Duodenal mucosa (tissue), 2 donors: ENCODE measurements at regions not wholly inside any gene's neighbourhood (a gene's known extent, or its start where the extent isn't known, plus 50 kb on each side); places are given as distances from the start of the nearest gene placed in this dataset.
"Not testable (repeated sequence)": the region's sequence is repeated elsewhere in the genome, so short reads cannot be mapped to it uniquely, and the experiment has no call there.

Experiments used
- H3K27ac ChIP-seq: one replicate; pipeline ENCODE4 v1.7.0; 2013; ENCODE audit warnings: low read depth, low read length
- H3K27me3 ChIP-seq, 2 donors: one replicate each; pipeline ENCODE4 v1.7.0; 2013; ENCODE audit warnings: low read length in 2 of 2, control low read depth in 1 of 2; ENCODE audit not compliant: insufficient read depth in 2 of 2, control insufficient read depth in 1 of 2
- H3K36me3 ChIP-seq, 2 donors: one replicate each; pipeline ENCODE4 v1.7.0; 2013; ENCODE audit warnings: low read length in 2 of 2, control low read depth in 1 of 2; ENCODE audit not compliant: insufficient read depth in 2 of 2, control insufficient read depth in 1 of 2
- H3K4me1 ChIP-seq, 2 donors: one replicate each; pipeline ENCODE4 v1.7.0; 2013; ENCODE audit warnings: low read length in 2 of 2, control low read depth in 1 of 2; ENCODE audit not compliant: insufficient read depth in 2 of 2, control insufficient read depth in 1 of 2
- H3K4me3 ChIP-seq, 2 donors: one replicate each; pipeline ENCODE4 v1.7.0; 2013; ENCODE audit warnings: low read length in 2 of 2, low read depth in 1 of 2
- H3K9ac ChIP-seq, 2 donors: one replicate each; pipeline ENCODE4 v1.7.0; 2013; ENCODE audit warnings: low read length in 2 of 2, low read depth in 1 of 2
- H3K9me3 ChIP-seq, 2 donors: one replicate each; pipeline ENCODE4 v1.7.0; 2013; ENCODE audit warnings: low read length in 2 of 2, control low read depth in 1 of 2; ENCODE audit not compliant: control insufficient read depth in 1 of 2

DNA sequence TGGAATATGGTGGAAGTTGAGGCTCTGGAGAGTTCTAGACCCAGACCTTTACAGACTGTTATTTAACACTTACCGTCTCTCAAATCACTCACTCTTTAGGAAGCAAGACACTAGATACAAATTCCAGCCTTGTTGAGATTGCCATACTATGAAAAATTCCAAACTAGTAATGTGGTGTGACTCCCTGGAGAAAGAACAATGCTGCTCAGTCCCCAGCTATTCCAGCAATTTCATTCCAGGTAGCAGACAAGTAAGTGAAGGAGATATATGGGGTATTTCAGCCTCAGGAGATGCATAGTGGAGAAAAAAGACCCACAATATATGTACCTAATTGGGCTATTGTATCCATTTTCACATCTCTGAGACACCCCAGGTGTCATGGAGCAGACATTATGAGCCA lies 678.9 kb upstream of the LMO3 start:
- H3K36me3 ChIP-seq: no peaks in the 10 kb centered on the region
- H3K4me3 ChIP-seq: no peak overlapping the region

DNA sequence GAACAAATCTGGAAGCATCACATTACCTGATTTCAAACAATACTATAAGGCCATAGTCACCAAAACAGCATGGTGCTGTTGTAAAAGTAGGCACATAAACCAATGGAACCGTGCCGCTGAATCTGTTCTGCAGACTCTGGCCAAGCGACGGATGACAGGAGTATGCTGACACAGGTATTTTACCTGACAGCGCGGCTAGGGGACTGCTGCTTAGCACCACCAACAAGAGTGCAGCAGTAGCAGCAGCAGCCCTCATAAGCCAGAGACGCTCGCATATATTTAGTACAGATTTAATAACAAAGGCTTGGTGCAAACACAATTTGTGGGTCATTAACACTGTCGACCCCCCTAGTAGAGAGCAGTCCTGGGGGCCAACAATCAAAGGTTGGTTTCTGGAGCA lies 677.6 kb upstream of the LMO3 start:
- no peak overlapping the region for H3K9ac ChIP-seq
- no peak overlapping the region for H3K4me3 ChIP-seq
- H3K27me3 ChIP-seq: no peaks in the 10 kb centered on the region
- H3K4me1 ChIP-seq: no peaks in the 10 kb centered on the region
- no peaks in the 10 kb centered on the region for H3K36me3 ChIP-seq
- no peak overlapping the region for H3K27ac ChIP-seq
- H3K9me3 ChIP-seq: peaks cover 4 to 7% of the 10 kb centered on the region in 2 donors

More for the DNA sequence above, 678.9 kb upstream of the LMO3 start:
- Histone ChIP-seq H3K27me3 (no peaks in the 10 kb centered on the region), H3K9me3 (peaks cover 4 to 7% of the 10 kb centered on the region in 2 donors), H3K4me1 (no peaks in the 10 kb centered on the region), H3K9ac (no peak overlapping the region), H3K27ac (no peak overlapping the region)

DNA sequence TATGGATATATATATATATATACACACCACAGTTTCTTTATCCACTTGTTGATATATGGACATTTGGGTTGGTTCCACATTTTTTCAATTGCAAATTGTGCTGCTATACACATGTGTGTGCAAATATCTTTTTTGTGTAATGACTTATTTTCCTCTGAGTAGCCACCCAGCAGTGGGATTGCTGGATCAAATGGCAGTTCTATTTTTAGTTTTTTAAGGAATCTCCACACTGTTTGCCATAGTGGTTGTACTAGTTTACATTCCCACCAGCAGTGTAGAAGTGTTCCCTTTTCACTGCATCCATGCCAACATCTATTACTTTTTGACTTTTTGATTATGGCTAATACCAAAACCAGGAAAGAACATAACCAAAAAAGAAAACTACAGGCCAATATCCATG lies 676.2 kb upstream of the LMO3 start:
- not testable (repeated sequence) for H3K9ac ChIP-seq, H3K36me3 ChIP-seq

DNA sequence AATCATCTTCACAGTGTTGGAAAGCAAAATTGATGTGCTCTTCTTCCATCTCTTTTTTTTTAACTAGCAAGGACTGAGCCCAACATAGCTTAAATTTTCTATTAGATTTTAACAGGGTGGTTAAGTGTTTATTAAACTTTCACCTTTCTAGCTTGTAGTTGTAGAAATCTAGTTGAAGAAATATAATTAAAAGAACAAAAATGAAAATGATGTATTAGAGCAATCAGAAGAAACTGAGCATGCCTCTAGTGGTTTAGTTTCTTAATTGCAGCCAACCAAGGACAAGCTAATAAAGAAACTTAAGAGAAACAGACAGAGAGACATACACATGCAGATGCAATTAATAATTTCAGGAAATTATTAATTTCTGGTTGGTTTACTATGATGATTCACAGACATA lies 673.0 kb upstream of the LMO3 start:
- Histone ChIP-seq H3K36me3 (no peaks in the 10 kb centered on the region), H3K4me1 (no peaks in the 10 kb centered on the region), H3K4me3 (no peak overlapping the region), H3K27ac (no peak overlapping the region), H3K27me3 (no peaks in the 10 kb centered on the region), H3K9me3 (peaks cover 4 to 13% of the 10 kb centered on the region in 2 donors), H3K9ac (no peak overlapping the region)

More for the DNA sequence above, 676.2 kb upstream of the LMO3 start:
- not testable (repeated sequence) for H3K27me3 ChIP-seq, H3K9me3 ChIP-seq, H3K4me1 ChIP-seq, H3K27ac ChIP-seq, H3K4me3 ChIP-seq

DNA sequence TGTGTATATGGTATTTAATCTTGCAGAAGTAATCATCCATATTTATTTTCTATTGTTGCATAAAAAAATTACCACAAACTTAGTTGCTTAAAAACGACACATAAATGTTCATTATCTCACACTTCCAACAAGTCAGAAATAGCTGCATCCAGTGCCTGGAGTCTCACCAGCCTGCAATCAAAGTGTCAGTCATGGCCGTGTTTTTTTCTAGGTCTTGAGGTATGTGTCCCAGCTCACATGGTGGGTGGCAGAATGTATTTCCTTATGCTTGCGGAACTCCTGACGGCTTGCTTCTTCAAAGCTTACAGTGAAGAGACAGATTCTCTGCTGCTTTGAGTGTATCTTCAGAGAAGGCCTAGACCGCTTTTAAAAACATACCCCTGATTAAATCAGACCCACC lies 670.2 kb upstream of the LMO3 start:
- no peak overlapping the region for H3K27ac ChIP-seq
- H3K36me3 ChIP-seq: no peaks in the 10 kb centered on the region
- peaks cover 4 to 13% of the 10 kb centered on the region in 2 donors for H3K9me3 ChIP-seq
- H3K27me3 ChIP-seq: no peaks in the 10 kb centered on the region
- no peak overlapping the region for H3K4me3 ChIP-seq
- no peak overlapping the region for H3K9ac ChIP-seq
- no peaks in the 10 kb centered on the region for H3K4me1 ChIP-seq

DNA sequence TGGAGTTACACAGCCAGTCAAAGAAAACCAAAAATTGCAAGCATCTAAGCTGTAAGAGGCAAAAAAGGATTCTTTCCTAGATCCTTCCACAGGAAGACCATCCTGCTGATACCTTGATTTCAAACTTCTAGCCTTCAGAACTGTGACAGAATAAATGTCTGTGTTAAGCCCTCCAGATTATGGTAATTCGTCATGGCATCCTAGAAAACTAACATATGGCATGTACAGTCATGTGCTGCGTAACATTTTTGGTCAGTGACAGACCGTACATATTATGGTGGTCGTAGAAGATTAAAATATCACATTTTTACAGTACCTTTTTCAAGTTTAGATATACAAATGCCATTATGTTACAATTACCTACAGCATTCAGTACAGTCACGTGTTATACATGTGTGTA lies 660.9 kb upstream of the LMO3 start:
- no peaks in the 10 kb centered on the region for H3K9me3 ChIP-seq

DNA sequence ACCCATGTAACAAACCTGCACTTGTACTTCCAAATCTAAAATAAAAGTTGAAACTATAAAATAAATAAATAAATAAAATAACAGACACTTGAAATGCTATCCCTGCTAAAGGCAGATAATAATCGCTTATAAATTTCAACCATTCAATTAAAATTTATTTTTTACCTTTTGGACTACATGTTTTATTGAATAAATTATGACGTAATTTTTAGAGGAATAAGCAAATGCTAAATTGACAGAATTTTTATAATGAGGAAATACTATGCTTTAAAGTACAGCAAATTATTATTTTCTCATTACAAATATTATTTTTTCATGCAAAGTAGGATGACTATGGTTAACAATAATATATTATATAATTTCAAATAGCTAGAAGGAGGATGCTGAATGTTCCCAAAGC lies 658.6 kb upstream of the LMO3 start:
- Histone ChIP-seq H3K4me1 (no peaks in the 10 kb centered on the region), H3K9ac (no peak overlapping the region), H3K27me3 (no peaks in the 10 kb centered on the region), H3K9me3 (peaks cover 2 to 5% of the 10 kb centered on the region in 2 donors), H3K27ac (no peak overlapping the region), H3K36me3 (no peaks in the 10 kb centered on the region), H3K4me3 (no peak overlapping the region)

More for the DNA sequence above, 660.9 kb upstream of the LMO3 start:
- Histone ChIP-seq H3K4me1 (no peaks in the 10 kb centered on the region), H3K27ac (no peak overlapping the region), H3K9ac (no peak overlapping the region), H3K36me3 (no peaks in the 10 kb centered on the region), H3K27me3 (no peaks in the 10 kb centered on the region), H3K4me3 (no peak overlapping the region)

DNA sequence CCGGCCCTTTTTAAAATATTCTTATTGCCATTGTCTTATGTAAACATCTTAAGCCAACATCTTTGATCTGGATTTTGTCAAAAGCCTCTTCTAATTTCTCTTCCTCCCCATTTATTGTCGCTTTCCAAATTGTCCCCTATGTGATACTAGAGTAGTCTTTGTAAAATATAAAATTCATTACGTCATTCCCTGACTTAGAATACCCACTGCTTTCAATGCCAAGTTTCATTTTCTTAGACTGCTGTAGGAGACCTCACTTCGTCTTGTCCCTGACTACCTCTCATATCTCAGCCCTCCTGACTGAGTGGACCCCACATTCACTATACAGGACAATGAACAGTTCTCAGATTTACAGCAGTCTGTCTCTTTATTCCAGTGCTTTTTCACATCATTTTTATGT lies 633.9 kb upstream of the LMO3 start:
- no peak overlapping the region for H3K27ac ChIP-seq
- H3K36me3 ChIP-seq: no peaks in the 10 kb centered on the region
- H3K27me3 ChIP-seq: no peaks in the 10 kb centered on the region
- H3K9me3 ChIP-seq: peaks cover 4 to 8% of the 10 kb centered on the region in 2 donors
- no peak overlapping the region for H3K4me3 ChIP-seq
- no peaks in the 10 kb centered on the region for H3K4me1 ChIP-seq
- H3K9ac ChIP-seq: no peak overlapping the region

DNA sequence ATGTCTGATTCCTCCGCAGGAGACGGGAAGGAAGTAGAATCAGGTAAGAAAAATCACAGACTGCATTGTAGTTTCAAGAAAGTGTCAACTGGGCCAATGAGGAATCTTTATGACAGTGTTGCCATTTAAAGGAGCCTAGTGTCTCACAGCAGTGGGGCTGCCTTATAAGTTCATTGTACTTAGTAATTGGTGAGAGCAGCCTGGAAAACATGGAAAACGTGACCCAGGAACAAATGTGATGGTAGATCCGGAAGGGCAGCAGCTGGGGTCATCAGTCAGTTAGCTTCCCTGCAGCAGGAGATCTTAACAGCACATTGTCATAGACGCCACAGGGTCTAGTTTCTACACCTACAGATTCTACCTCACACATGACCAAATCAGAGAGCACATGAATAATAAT lies 630.0 kb upstream of the LMO3 start:
- Histone ChIP-seq H3K9ac (no peak overlapping the region), H3K27me3 (no peaks in the 10 kb centered on the region), H3K4me3 (no peak overlapping the region), H3K9me3 (peaks cover 0 to 9% of the 10 kb centered on the region in 2 donors), H3K36me3 (no peaks in the 10 kb centered on the region), H3K27ac (no peak overlapping the region), H3K4me1 (no peaks in the 10 kb centered on the region)

DNA sequence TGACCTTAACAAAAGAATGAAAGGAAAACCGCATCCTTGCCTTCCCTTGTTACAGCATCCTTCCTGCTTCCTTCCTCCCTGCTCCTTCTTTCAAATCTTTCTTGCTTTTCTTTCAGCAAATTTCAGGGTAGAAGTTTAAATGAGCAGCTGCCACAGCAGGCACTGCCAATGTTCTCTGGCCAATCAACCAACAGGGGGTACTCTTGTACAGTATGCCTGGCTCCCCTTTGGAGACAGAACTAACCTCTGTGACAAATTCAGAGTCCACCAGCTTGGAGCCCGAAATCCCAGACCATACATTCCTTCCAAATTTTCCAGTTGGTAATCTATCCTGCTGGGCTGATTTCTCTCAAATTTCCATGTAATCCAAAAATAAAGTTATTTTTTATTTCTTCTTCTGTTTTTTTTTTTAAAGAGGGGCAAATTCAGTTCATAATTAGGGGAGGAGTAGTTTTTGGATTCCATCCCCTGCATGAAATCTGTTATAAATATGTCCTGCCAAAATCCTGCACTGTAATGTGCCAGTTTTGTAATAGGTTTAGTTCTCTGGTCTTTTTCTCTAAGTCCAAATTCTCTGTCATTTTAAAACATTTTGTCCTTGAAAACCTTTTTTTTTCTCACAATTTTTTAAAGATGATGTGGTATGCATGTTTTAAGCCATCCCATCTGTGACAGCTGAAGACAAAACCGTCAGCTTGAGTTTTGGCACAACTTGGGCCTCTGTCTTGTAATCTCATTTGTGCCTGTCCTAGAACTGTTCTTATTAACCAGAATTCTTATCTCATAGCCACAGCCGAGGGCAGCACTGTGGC lies 610.0 kb upstream of the LMO3 start:
- Histone ChIP-seq H3K9me3 (no peaks in the 10 kb centered on the region), H3K36me3 (no peaks in the 10 kb centered on the region)

More for the DNA sequence above, 610.0 kb upstream of the LMO3 start:
- Histone ChIP-seq H3K4me3 (no peak overlapping the region), H3K4me1 (no peaks in the 10 kb centered on the region), H3K27ac (no peak overlapping the region), H3K9ac (no peak overlapping the region), H3K27me3 (no peaks in the 10 kb centered on the region)
